Omental fat pad (tissue), 3 donors: ENCODE measurements at regions not wholly inside any gene's neighbourhood (a gene's known extent, or its start where the extent isn't known, plus 50 kb on each side); places are given as distances from the start of the nearest gene placed in this dataset.

Source experiments
- ATAC-seq: fragments of 150-250 bp; one replicate; pipeline ENCODE4 v1.9.1; 2016; ENCODE audit warnings: mild to moderate bottlenecking, moderate library complexity; ENCODE audit not compliant: low FRiP score
- DNase-seq: peaks from one replicate; pipeline ENCODE4 v3.0.0-alpha.2; 2019; ENCODE audit warnings: low spot score
- TF ChIP-seq, protein P1 (sequence below), 3 donors: fragments of 450-650 bp; IDR thresholded peaks; one replicate each; pipeline ENCODE4 v1.5.1; 2016 to 2017; ENCODE audit warnings: antibody characterized with exemption in 3 of 3, mild to moderate bottlenecking in 3 of 3, moderate library complexity in 2 of 3

DNA sequence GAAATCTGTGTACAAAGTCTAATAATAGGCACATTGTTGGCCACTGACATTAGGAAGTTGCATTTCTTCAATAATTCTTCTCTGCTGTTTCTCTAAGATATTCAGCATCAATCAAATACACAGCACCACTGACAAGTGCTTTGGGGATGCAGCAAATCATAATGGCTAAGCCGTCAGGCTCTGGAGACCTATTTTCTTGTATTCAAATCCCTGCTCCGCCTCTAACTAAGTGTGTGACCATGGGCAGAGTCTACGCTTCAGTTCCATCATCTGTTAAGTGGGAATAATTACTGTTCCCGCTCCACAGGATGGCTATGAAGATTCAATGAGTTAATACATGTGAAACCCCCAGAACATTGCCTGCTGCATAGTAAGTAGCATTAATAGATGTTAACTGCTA, 176.9 kb downstream of the ADGRL4 start:
- DNase-seq (no peak), ATAC-seq (no peak)
- TF ChIP-seq, protein P1, sequence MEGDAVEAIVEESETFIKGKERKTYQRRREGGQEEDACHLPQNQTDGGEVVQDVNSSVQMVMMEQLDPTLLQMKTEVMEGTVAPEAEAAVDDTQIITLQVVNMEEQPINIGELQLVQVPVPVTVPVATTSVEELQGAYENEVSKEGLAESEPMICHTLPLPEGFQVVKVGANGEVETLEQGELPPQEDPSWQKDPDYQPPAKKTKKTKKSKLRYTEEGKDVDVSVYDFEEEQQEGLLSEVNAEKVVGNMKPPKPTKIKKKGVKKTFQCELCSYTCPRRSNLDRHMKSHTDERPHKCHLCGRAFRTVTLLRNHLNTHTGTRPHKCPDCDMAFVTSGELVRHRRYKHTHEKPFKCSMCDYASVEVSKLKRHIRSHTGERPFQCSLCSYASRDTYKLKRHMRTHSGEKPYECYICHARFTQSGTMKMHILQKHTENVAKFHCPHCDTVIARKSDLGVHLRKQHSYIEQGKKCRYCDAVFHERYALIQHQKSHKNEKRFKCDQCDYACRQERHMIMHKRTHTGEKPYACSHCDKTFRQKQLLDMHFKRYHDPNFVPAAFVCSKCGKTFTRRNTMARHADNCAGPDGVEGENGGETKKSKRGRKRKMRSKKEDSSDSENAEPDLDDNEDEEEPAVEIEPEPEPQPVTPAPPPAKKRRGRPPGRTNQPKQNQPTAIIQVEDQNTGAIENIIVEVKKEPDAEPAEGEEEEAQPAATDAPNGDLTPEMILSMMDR (IDR thresholded peaks at IDR 0.05) = no peak

DNA sequence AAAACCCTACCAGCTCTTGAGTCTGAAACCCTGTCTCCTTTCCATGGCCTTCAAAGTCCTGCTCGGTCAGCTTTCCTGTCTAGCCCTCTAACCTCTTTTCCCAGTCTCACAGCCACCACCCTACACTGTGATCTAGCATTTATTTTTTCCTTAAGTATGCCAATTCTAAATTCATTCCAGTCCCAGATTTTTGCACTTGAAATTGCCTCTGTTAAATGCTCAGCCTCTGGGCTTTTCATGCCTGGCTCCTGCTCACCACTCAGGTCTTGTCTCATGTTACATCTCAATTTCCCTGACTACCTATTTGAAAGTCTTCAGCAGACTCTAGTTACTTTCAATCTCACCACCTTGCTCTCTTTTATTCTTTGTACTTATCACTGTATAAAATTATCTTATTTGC, 176.2 kb downstream of the ADGRL4 start:
- DNase-seq (no peak), ATAC-seq (no peak)
- TF ChIP-seq, protein P1 (IDR thresholded peaks at IDR 0.05) = no peak

DNA sequence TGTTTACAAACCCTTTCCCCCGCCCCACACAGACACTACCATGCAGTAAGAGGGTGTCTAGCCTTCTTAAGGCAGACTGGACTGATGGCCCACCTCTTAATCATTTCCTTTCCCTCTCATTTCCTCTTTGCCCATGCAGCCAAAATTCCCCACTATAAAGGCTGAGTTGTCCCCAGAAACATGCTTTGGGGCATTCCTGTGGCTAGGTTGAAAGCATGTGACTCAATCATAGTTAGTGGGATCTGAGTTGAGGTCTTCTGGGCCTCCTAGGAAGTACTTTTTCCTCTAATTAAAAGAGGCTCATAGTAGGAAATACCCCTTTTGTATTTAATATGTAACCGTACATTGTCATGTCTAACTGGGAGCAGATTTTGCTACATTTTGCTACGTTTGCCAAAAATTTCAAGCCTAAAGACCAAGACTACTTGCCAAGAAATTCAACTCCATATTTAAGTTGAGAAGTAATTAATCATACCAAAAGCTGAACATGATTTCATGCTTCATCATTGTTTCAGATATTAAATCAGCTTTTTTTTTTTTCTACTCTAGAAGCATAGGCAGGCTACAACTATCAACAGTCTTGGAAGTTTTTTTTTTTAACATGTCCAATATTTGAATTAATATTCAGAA, 174.7 kb downstream of the ADGRL4 start:
- no peak for ATAC-seq
- TF ChIP-seq, protein P1 (IDR thresholded peaks at IDR 0.05) = no peak
- no peak for DNase-seq

DNA sequence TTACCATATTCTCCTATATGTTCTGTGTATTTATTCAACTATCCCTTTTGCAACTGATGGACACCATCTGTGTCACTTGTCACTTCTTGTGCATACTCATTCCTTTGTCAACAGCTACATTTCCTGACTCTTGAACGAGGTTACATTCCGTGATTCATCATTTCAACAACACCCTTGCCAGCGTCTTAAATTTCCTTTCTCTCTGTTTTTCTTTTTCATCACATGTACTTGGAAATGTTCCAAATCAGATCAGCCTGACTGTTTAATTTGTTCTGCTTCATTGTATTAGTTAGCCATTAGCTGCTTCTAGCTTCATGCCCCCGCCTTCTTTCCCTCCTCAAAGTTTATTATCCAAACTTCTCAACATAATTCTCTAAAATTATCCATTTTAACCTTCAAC, 173.0 kb downstream of the ADGRL4 start:
- TF ChIP-seq, protein P1 (IDR thresholded peaks at IDR 0.05) = no peak
- no peak for ATAC-seq
- no peak for DNase-seq

DNA sequence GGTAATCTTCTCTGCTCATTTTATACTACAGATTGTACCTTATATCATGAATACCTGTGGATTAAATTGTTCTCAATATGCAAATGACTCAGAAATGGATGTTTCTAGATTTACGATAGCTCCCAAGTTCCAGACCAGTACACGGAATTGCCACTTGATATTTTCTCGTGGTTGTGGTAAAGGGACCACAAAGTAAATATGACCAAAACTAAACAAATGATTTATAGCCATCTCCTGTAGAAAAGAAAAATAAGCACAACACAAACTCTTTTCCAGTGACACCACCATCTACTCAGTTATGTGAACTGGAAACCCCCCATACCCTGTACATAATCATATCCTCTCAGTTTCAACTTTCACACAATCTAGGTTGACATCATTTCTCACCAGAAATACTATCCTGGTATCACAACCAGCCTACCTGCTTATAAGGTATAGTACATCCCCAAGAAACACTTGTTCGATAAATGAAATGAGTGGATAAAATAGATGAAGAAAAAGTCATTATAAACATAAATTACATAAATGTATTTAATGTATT, 172.3 kb downstream of the ADGRL4 start:
- no peak for ATAC-seq

DNA sequence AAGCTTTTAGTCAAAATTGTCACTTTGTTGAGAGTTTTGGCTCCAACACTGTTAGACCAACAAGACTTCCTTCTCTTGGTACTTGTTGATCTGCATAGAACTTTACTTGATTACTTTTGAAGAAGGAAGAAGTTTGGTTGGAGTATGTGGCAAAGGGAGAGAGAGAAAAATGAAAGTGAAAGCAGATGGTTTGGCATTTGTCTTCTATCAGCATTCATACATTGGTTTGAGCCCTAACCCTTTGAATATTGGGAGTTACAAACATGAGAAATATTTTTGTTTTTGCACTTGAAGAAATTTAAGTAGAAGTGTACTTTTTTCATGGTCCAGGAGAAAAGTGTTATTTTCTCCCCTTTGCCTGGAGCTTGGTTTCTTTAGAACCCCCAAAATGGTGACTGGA, 169.8 kb downstream of the ADGRL4 start:
- ATAC-seq (no peak), DNase-seq (no peak)
- TF ChIP-seq, protein P1 (IDR thresholded peaks at IDR 0.05) = no peak

More for the DNA sequence above, 172.3 kb downstream of the ADGRL4 start:
- DNase-seq = no peak
- TF ChIP-seq, protein P1 (IDR thresholded peaks at IDR 0.05) = no peak

DNA sequence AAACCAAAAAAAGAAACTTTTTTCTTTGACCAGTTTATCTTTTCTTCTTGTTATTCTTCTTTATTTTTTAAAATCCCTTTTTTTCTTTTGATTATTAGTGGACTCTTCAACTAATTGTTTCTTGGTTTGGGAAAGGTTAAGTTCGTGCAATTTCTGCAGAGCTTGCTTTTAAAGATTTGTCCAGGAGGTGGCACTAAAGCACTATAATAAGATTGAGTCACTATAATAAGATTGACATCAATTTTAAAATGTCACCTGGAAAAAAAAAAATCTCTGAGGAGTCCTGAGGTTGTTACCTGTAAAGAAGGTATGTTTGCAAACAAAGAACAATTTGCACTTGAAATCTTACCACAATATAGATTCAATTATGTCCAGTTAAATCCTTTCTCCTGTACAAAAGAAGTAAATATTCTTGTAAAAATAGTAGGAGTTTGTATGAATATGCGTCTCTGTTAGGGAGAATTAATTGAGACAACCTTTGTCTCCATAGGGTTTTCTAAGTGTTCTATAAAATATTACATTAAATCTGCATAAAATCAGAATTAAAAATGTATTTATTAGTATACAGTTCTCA, 166.7 kb downstream of the ADGRL4 start:
- ATAC-seq = no peak
- DNase-seq = no peak
- TF ChIP-seq, protein P1 (IDR thresholded peaks at IDR 0.05) = no peak
